ENCODE measurements at regions not wholly inside any gene's neighbourhood (a gene's known extent, or its start where the extent isn't known, plus 50 kb on each side); places are given as distances from the start of the nearest gene placed in this dataset. TPM values are rescaled to one million over a fixed set of nuclear protein-coding genes. Genes with fewer than 3 reads are reported as not detected.

DNA sequence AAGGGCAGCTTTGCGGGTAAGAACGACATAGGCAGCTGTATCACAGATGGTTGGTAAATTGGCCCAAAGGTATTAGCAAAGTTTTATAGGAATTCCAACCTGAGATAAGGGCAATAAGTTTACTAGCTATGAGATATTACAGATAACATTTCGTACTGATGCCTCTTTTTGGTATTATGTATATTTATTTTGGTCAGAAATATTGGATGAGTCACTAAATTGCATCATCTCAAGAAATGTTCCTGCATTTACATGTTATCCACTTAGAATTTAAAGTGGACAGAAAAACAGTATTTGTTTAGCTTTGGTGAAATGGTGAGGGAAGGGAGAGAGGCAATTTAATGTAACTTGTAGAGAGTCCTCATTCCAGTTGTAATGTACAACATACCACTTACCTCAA lies 65.1 kb upstream of the PZP start:
- no peak for TF ChIP-seq CTCF (IDR thresholded peaks at IDR 0.05; ENCODE audit: insufficient read depth, low read depth, low read length)
- peak; percentile 89 for DNase-seq (ENCODE audit: low read depth)
- no peak overlapping the region for H3K4me3 ChIP-seq (ENCODE audit: low read depth, low read length)

DNA sequence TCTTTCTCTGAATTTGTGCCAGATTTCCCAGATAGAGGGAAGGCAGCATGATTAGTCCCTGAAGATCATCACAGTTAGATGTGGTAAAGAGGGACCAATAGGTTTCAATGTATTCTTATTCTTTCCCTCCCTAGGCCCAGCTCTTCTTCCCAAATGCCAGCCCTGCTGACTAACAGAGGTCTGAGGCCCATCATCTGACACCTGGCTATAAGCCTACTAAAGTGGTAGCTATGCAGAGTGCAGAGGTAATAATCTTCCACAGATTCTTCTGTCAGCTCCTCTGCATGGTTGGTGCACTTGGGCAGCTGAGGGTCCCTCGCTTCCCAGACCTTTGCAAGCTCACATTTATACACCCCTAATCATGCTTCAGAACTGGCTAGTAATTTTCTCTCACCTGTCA lies 63.7 kb upstream of the PZP start:
- TF ChIP-seq CTCF (IDR thresholded peaks at IDR 0.05; ENCODE audit: insufficient read depth, low read depth, low read length), result no peak
- DNase-seq (ENCODE audit: low read depth), result peak; percentile 7
- no peak overlapping the region for H3K4me3 ChIP-seq (ENCODE audit: low read depth, low read length)

- no peak overlapping the region for H3K4me3 ChIP-seq (ENCODE audit: low read depth, low read length)
- TF ChIP-seq CTCF (IDR thresholded peaks at IDR 0.05; ENCODE audit: insufficient read depth, low read depth, low read length), result no peak
- DNase-seq (ENCODE audit: low read depth), result no peak
These were observed 56.4 kb upstream of the PZP start for GRCh38 chr12:9264546-9264945.

GRCh38 chr12:9260931-9261330 lies 52.7 kb upstream of the PZP start:
- H3K4me3 ChIP-seq (ENCODE audit: low read depth, low read length), result no peak overlapping the region
- TF ChIP-seq CTCF (IDR thresholded peaks at IDR 0.05; ENCODE audit: insufficient read depth, low read depth, low read length), result no peak
- no peak for DNase-seq (ENCODE audit: low read depth)

DNA sequence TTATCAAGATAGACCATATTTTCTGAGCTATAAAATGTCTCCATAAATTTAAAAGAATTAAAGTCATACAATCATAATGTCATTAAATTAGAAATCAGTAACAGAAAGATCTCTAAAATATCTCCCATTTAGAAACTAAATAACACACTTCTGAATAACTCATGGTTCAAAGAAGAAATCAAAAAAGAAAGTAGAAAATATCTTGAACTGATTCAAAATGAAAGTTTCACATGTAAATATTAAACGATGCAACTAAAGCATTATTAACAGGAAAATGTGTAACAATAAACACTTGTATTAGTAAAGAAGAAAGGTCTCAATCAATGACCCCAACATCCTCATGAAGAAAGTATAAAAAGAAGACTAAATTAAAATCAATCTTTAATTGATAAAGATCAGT lies 50.5 kb upstream of the PZP start:
- TF ChIP-seq CTCF (IDR thresholded peaks at IDR 0.05; ENCODE audit: insufficient read depth, low read depth, low read length), result no peak
- H3K4me3 ChIP-seq (ENCODE audit: low read depth, low read length), result no peak overlapping the region
- no peak for DNase-seq (ENCODE audit: low read depth)

Small RNAs in the stretch of these regions (small RNA-seq; reads per million reads assigned to genes)
- not detected for gene RF00072

Data from fibroblast of villous mesenchyme (primary cell).